NCI-H2227 (cell line): ENCODE measurements at regions not wholly inside any gene's neighbourhood (a gene's known extent, or its start where the extent isn't known, plus 50 kb on each side); places are given as distances from the start of the nearest gene placed in this dataset.

Source experiments
- DNase-seq: peaks from one replicate; lab custom pipeline; 2025; ENCODE audit not compliant: unreplicated experiment; lab: John Stamatoyannopoulos, UW

- no peak for DNase-seq
Observed at GRCh38 chr20:7327810-7328209, 560.3 kb downstream of the BMP2 start.

GRCh38 chr20:7330850-7331249, 563.4 kb downstream of the BMP2 start:
- DNase-seq = no peak

DNA sequence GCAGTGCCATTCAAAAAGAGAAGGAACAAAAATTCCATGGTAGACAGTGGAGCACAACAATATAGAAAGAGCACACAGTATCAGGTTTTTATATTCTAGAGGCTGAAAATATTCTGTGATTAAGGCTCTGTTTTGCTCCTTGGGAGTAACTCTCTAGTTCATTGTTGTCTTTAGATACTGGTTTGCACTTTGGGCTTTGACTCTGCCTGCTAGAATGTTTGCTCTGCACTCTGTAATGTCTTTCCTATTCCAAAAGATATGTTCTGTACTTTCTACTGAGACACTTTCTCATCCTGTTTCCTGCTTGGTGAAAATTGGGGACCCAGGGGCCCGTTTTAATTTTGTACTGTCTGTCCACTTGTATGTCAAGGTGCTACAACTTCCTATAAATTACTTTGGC, 564.7 kb downstream of the BMP2 start:
- no peak for DNase-seq

- no peak for DNase-seq
Observed at GRCh38 chr20:7333841-7334240, 566.4 kb downstream of the BMP2 start.

GRCh38 chr20:7346026-7346425, 578.5 kb downstream of the BMP2 start:
- no peak for DNase-seq

DNA sequence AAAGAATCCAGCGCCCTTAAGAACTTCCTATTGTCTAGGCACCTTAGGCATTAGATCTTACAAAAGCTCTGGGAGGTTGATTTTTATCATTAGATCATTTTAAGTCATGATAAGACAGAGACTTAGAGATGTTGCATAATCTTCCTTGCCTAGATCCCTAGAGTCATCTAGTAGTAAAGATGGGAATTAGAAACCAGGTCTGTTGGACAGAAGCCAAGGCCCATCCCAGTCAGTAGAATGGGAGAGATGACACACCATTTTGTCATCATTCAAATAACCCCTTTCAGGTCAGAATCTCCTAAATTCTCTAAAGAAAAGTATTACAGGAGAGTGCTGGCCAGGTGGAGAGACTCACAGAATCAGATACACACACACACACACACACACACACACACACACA, 579.1 kb downstream of the BMP2 start:
- no peak for DNase-seq

- no peak for DNase-seq
Observed at GRCh38 chr20:7347409-7347808, 579.9 kb downstream of the BMP2 start.

GRCh38 chr20:7348253-7348652, 580.8 kb downstream of the BMP2 start:
- no peak for DNase-seq

DNA sequence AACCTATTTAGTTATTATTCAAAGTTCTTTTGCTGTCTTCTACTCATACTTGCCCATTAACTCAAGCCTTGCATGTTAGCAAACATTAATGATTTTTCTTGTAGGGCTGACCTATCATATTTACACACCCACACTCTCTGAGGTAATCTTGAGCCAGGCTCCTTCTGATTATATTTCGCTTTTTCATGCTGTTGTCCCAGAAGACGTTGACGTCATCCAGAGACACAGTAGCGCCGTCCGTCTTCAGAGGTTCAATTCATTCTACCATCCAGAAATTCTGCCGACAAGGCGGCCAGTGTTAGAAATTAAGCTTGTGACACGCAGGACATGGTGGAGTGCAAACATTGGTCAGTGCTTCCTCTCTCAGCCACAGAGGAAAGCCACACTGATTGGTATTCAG, 584.7 kb downstream of the BMP2 start:
- DNase-seq = no peak

DNA sequence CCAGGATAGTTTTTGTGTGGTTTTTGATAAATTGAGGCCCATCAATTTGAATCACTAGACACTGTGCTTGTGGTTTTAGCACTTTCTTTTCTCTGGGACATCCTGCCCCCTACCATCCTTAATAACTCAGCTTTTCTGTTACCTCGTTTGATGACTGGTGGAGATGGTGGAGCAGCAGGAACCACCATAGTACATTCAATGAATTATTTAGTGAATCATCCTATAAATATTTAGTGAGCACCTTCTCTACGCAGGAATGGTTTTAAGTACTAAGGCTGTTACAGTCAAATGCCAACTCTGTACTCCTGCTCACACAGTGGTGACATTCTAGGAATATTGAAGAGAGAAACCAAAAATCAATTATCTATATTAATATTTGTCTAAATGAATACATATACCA, 585.2 kb downstream of the HAO1 start:
- no peak for DNase-seq

- DNase-seq = no peak
Observed at GRCh38 chr20:7358670-7359069, 581.6 kb downstream of the HAO1 start.

GRCh38 chr20:7359739-7360138, 580.5 kb downstream of the HAO1 start:
- DNase-seq = no peak

DNA sequence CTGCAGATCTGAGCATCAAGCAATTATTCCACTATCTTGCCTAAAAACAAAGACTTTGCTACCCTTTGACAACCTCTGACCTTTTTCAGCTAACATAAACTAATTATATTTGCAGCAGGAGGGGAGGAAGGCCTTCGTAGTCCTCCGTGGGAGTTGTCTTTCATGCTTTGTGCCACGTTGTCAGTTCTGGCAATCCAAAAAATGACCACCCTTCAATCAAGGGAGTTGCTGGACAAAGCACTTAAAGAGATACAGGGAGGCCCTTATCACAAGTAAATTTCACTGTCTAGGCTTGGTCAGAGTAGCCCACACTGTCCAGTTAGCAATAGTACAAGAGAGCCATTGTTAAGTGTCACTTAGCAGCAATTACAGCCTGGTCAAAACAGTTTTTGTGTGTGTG, 578.9 kb downstream of the HAO1 start:
- no peak for DNase-seq

DNA sequence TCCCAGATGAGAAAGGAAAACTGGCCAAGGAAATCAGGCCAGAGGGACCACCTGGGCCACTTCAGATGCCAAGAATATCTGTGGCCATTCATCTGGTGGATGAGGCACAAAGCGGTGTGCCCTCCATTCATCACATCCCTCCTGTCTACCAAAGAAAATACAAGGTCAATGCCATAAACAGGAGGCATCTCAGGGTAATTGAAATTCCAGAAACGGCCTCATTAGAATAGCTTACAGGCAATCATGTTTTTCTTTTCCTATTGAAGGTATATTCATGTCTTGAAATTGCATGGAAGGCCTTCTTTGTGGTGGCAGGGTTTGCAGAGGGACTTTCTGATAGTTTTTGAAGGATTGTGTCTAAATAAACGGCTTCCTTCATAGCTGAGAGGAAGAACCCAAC, 578.3 kb downstream of the HAO1 start:
- no peak for DNase-seq

- DNase-seq = no peak
Observed at GRCh38 chr20:7362601-7363000, 577.7 kb downstream of the HAO1 start.

GRCh38 chr20:7366189-7366588, 574.1 kb downstream of the HAO1 start:
- no peak for DNase-seq

DNA sequence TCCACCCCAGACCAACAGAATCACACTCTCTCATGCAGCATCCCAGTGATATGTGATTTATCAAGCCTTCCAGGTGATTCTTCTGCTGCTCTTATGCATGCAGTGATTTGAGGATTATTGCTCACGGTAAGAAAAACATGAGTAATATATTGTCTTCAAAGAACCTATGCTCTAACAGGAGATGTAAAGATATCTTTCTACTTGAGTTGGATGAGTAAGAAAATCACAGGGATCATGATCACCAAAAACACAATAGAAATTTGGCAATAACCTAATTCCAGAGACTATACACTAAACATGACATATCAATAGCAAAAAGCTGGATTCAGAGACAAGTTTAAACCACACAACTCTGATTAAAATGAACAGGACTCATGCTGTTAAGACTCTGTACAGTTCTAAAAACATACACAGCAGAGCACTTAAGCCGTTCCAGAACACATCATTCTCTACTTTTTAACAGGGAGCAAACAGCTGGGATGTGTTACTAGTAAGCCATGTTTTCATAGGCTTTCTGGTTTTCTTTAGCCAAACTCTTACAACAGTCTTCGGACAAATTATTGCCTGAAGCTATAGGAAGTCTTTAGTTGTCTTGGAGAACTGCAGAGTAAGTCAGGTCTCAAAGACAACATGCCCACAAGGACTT, 568.6 kb downstream of the HAO1 start:
- no peak for DNase-seq

GRCh38 chr20:7375905-7376304, 564.4 kb downstream of the HAO1 start:
- DNase-seq = no peak

- no peak for DNase-seq
Observed at GRCh38 chr20:7378864-7379605, 561.2 kb downstream of the HAO1 start.

- no peak for DNase-seq
Observed at GRCh38 chr20:7379621-7380220, 560.5 kb downstream of the HAO1 start.

- DNase-seq = no peak
Observed at GRCh38 chr20:7383216-7383615, 557.0 kb downstream of the HAO1 start.

DNA sequence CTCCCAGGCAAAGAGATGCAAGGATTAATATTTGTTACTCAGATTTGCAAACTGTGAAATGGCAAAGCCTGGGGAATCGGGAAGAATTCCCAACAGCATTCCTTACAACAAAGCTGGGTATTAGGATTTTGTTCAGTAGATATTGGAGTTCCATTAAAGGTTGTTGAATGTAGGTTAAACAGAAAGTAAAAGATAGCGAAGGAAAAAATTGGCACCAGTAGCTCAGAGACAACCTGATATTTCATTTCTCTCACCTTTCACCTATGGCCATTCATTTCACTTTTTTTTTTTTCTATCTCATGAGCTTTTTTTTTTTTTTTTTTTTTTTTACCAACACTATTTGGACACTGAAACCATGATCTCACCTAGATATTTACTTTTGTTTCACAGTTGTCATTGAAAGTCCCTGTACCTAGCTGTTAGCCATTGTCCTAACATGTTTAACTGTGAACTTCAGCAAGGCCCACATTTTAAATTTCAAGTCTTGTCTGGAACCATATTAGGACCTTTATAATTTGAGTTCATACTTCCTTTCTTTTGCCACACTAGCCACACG, 552.5 kb downstream of the HAO1 start:
- DNase-seq = no peak
